Stimulated activated CD4-positive, alpha-beta T cell treated with anti-CD3 and anti-CD28 coated beads, Interleukin-15, amount 100 ng/mL, for 1 hour (primary cell): ENCODE measurements at regions not wholly inside any gene's neighbourhood (a gene's known extent, or its start where the extent isn't known, plus 50 kb on each side); places are given as distances from the start of the nearest gene placed in this dataset.
"Not testable (repeated sequence)": the region's sequence is repeated elsewhere in the genome, so short reads cannot be mapped to it uniquely, and the experiment has no call there.

ENCODE experiments used
- DNase-seq, 2 donors: peaks; one replicate each; pipeline ENCODE4 v3.0.0-alpha.2; 2020; ENCODE audit warnings: low read depth in 1 of 2, low spot score in 1 of 2

GRCh38 chr10:83724471-83725241 lies 414.7 kb upstream of the GHITM start:
- no peak for DNase-seq

- no peak for DNase-seq
Measured at GRCh38 chr10:83725567-83725966, 413.7 kb upstream of the GHITM start.

GRCh38 chr10:83734278-83734677 lies 405.0 kb upstream of the GHITM start:
- DNase-seq, result no peak

- DNase-seq, result no peak
Measured at GRCh38 chr10:83736008-83736407, 403.3 kb upstream of the GHITM start.

- no peak for DNase-seq
Measured at GRCh38 chr10:83750604-83751003, 388.7 kb upstream of the GHITM start.

- DNase-seq, result no peak
Measured at GRCh38 chr10:83753490-83753889, 385.8 kb upstream of the GHITM start.

- no peak for DNase-seq
Measured at GRCh38 chr10:83754857-83755256, 384.5 kb upstream of the GHITM start.

- DNase-seq, result no peak
Measured at GRCh38 chr10:83760142-83760541, 379.2 kb upstream of the GHITM start.

- DNase-seq, result no peak
Measured at GRCh38 chr10:83764666-83765065, 374.6 kb upstream of the GHITM start.

GRCh38 chr10:83765731-83766130 lies 373.6 kb upstream of the GHITM start:
- no peak for DNase-seq

- DNase-seq, result no peak
Measured at GRCh38 chr10:83769281-83769820, 370.0 kb upstream of the GHITM start.

GRCh38 chr10:83786701-83787100 lies 352.6 kb upstream of the GHITM start:
- not testable (repeated sequence) for DNase-seq

GRCh38 chr10:83801983-83802382 lies 337.3 kb upstream of the GHITM start:
- no peak for DNase-seq

GRCh38 chr10:83806717-83807116 lies 332.6 kb upstream of the GHITM start:
- no peak for DNase-seq

GRCh38 chr10:83809001-83809400 lies 330.3 kb upstream of the GHITM start:
- no peak for DNase-seq

GRCh38 chr10:83816942-83817341 lies 322.4 kb upstream of the GHITM start:
- DNase-seq, result no peak

GRCh38 chr10:83817797-83818196 lies 321.5 kb upstream of the GHITM start:
- DNase-seq, result no peak

- DNase-seq, result no peak
Measured at GRCh38 chr10:83819609-83820008, 319.7 kb upstream of the GHITM start.

GRCh38 chr10:83820033-83820432 lies 319.3 kb upstream of the GHITM start:
- no peak for DNase-seq

- no peak for DNase-seq
Measured at GRCh38 chr10:83824099-83824498, 315.2 kb upstream of the GHITM start.

GRCh38 chr10:83834096-83834495 lies 305.2 kb upstream of the GHITM start:
- DNase-seq, result no peak

- DNase-seq, result no peak
Measured at GRCh38 chr10:83835945-83836745, 303.2 kb upstream of the GHITM start.
